NOMO-1 (cell line): ENCODE measurements at regions not wholly inside any gene's neighbourhood (a gene's known extent, or its start where the extent isn't known, plus 50 kb on each side); places are given as distances from the start of the nearest gene placed in this dataset.

Experiments
- DNase-seq, 2 experiments: peaks; one replicate each; lab custom pipeline; 2025; ENCODE audit not compliant: unreplicated experiment in 2 of 2; lab: John Stamatoyannopoulos, UW

- no peak for DNase-seq
These were observed 189.0 kb upstream of the HES1 start for GRCh38 chr3:193946945-193947344.

- DNase-seq: no peak
These were observed 188.4 kb upstream of the HES1 start for GRCh38 chr3:193947596-193947995.

GRCh38 chr3:193948459-193948858 lies 187.5 kb upstream of the HES1 start:
- no peak for DNase-seq

- no peak for DNase-seq
These were observed 184.1 kb upstream of the HES1 start for GRCh38 chr3:193951859-193952258.

- DNase-seq: no peak
These were observed 181.2 kb upstream of the HES1 start for GRCh38 chr3:193954752-193955151.

- DNase-seq: no peak
These were observed 180.2 kb upstream of the HES1 start for GRCh38 chr3:193955719-193956118.

- DNase-seq: no peak
These were observed 176.1 kb upstream of the HES1 start for GRCh38 chr3:193959861-193960260.

- no peak for DNase-seq
These were observed 175.3 kb upstream of the HES1 start for GRCh38 chr3:193960487-193961274.

- no peak for DNase-seq
These were observed 172.8 kb upstream of the HES1 start for GRCh38 chr3:193962986-193963685.

- DNase-seq: no peak
These were observed 172.0 kb upstream of the HES1 start for GRCh38 chr3:193963808-193964516.

GRCh38 chr3:193964517-193964880 lies 171.4 kb upstream of the HES1 start:
- no peak for DNase-seq

GRCh38 chr3:193968380-193968974 lies 167.5 kb upstream of the HES1 start:
- DNase-seq: no peak

- DNase-seq: peak; percentile 37 to 61
These were observed 165.7 kb upstream of the HES1 start for GRCh38 chr3:193970131-193970772.

- DNase-seq: peak in 1 of 2 experiments; percentile 57
These were observed 165.2 kb upstream of the HES1 start for GRCh38 chr3:193970773-193971206.

GRCh38 chr3:193971261-193971751 lies 164.6 kb upstream of the HES1 start:
- peak; percentile 36 to 57 for DNase-seq

- no peak for DNase-seq
These were observed 164.0 kb upstream of the HES1 start for GRCh38 chr3:193971966-193972365.

- no peak for DNase-seq
These were observed 163.1 kb upstream of the HES1 start for GRCh38 chr3:193972832-193973231.

- no peak for DNase-seq
These were observed 161.7 kb upstream of the HES1 start for GRCh38 chr3:193974191-193974652.

- no peak for DNase-seq
These were observed 161.0 kb upstream of the HES1 start for GRCh38 chr3:193974671-193975535.
